ENCODE measurements at regions not wholly inside any gene's neighbourhood (a gene's known extent, or its start where the extent isn't known, plus 50 kb on each side); places are given as distances from the start of the nearest gene placed in this dataset.

DNA sequence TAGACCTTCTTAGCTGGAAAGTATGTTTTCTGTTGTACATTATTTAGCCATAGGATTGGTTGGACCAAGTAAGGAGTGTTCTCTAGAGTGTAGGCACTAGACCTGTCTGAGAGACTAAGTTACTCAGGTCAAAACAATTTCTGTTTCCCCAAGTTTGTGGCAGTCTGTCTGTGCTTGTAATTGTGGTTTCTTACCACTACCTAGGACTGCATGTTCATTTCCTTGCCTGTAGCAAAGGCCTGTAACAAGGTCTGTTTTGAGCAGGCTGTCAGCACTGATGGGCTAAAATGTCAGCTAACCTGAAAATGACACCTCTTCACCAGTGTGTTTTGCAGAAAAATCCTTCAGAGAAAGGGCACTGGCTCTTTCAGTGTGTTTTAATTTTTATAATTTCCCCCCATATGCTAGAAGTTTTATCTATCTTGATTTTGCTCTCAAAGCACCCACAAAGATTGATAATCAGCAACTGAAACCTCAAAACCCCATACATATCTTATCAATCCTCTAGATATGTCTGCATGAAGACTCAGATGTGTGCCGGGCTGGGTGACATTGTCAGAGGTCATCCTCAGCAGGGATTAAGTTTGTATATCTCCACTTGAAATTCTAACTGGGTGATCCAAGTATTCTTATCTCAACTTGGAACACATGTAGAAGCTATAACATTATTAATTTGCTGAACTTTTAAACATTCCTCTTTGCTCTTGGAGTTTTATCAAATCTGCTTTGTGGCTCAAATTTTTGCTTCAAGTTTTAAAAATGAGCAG, 50.7 kb upstream of the ST6GALNAC3 start:
- TF ChIP-seq, protein P1, sequence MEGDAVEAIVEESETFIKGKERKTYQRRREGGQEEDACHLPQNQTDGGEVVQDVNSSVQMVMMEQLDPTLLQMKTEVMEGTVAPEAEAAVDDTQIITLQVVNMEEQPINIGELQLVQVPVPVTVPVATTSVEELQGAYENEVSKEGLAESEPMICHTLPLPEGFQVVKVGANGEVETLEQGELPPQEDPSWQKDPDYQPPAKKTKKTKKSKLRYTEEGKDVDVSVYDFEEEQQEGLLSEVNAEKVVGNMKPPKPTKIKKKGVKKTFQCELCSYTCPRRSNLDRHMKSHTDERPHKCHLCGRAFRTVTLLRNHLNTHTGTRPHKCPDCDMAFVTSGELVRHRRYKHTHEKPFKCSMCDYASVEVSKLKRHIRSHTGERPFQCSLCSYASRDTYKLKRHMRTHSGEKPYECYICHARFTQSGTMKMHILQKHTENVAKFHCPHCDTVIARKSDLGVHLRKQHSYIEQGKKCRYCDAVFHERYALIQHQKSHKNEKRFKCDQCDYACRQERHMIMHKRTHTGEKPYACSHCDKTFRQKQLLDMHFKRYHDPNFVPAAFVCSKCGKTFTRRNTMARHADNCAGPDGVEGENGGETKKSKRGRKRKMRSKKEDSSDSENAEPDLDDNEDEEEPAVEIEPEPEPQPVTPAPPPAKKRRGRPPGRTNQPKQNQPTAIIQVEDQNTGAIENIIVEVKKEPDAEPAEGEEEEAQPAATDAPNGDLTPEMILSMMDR (IDR thresholded peaks at IDR 0.05; ENCODE audit: insufficient read depth, low read length): no peak
- TF ChIP-seq, protein P2, sequence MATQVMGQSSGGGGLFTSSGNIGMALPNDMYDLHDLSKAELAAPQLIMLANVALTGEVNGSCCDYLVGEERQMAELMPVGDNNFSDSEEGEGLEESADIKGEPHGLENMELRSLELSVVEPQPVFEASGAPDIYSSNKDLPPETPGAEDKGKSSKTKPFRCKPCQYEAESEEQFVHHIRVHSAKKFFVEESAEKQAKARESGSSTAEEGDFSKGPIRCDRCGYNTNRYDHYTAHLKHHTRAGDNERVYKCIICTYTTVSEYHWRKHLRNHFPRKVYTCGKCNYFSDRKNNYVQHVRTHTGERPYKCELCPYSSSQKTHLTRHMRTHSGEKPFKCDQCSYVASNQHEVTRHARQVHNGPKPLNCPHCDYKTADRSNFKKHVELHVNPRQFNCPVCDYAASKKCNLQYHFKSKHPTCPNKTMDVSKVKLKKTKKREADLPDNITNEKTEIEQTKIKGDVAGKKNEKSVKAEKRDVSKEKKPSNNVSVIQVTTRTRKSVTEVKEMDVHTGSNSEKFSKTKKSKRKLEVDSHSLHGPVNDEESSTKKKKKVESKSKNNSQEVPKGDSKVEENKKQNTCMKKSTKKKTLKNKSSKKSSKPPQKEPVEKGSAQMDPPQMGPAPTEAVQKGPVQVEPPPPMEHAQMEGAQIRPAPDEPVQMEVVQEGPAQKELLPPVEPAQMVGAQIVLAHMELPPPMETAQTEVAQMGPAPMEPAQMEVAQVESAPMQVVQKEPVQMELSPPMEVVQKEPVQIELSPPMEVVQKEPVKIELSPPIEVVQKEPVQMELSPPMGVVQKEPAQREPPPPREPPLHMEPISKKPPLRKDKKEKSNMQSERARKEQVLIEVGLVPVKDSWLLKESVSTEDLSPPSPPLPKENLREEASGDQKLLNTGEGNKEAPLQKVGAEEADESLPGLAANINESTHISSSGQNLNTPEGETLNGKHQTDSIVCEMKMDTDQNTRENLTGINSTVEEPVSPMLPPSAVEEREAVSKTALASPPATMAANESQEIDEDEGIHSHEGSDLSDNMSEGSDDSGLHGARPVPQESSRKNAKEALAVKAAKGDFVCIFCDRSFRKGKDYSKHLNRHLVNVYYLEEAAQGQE (IDR thresholded peaks at IDR 0.05; ENCODE audit: insufficient replicate concordance, low read depth): no peak
